Endothelial cell of umbilical vein (primary cell): ENCODE measurements at regions not wholly inside any gene's neighbourhood (a gene's known extent, or its start where the extent isn't known, plus 50 kb on each side); places are given as distances from the start of the nearest gene placed in this dataset.

ENCODE experiments used
- BruUV-seq: library from RNA; stranded (reverse); fragments of 400-500 nt; replicated peaks from 2 replicates; lab custom pipeline; 2021; lab: Mats Ljungman, UMichigan
- CTCF ChIA-PET: fragments of 300-600, 350-600 bp; sonication (Branson Sonifier 250); formaldehyde crosslinking; loops from one replicate; lab custom pipeline; 2021; ENCODE audit warnings: antibody characterized with exemption, inconsistent platforms; lab: Charles Lee
- POLR2A ChIA-PET: fragments of 300-600, 350-600 bp; sonication (Branson Sonifier 250); formaldehyde crosslinking; loops from one replicate; lab custom pipeline; 2021; ENCODE audit warnings: antibody characterized with exemption, inconsistent platforms; lab: Charles Lee
- DNase-seq: peaks from one replicate; pipeline ENCODE4 v3.0.0-alpha.2; 2011; ENCODE audit warnings: low read depth, low spot score
- FAIRE-seq: peaks from 2 replicates; lab custom pipeline; 2011; peaks lifted over from hg19 to GRCh38; lab: Jason Lieb, UNC
- H2AFZ ChIP-seq: 2 replicates; pipeline ENCODE4 v1.6.0; 2012; ENCODE audit warnings: low read depth, low read length, control low read depth, inconsistent platforms
- H3K27ac ChIP-seq: 2 replicates; pipeline ENCODE4 v1.5.1; 2011; ENCODE audit warnings: low read depth, mild to moderate bottlenecking, control low read depth, low read length, moderate library complexity; ENCODE audit not compliant: insufficient read depth
- H3K27me3 ChIP-seq, 2 experiments: 2 replicates each; pipeline versions ENCODE4 v1.6.0 to v1.6.1; 2011; ENCODE audit warnings: low read length in 2 of 2, mixed read lengths in 1 of 2; ENCODE audit not compliant: control insufficient read depth in 2 of 2, insufficient read depth in 2 of 2
- H3K36me3 ChIP-seq, 2 experiments: 2 replicates in 1 of 2; 3 replicates in 1 of 2; pipeline ENCODE4 v1.5.1; 2011; ENCODE audit warnings: low read length in 2 of 2, mild to moderate bottlenecking in 1 of 2, moderate library complexity in 1 of 2; ENCODE audit not compliant: control insufficient read depth in 2 of 2, insufficient read depth in 2 of 2; ENCODE audit errors: extremely low read depth in 1 of 2
- H3K4me1 ChIP-seq: 3 replicates; pipeline ENCODE4 v1.5.1; 2011; ENCODE audit warnings: mild to moderate bottlenecking, low read length; ENCODE audit not compliant: control insufficient read depth, insufficient read depth; ENCODE audit errors: extremely low read depth
- H3K4me2 ChIP-seq: 2 replicates; pipeline ENCODE4 v1.6.1; 2011; ENCODE audit warnings: low read length, control low read depth, mixed read lengths; ENCODE audit not compliant: insufficient read depth
- H3K4me3 ChIP-seq, 3 experiments: fragments of 200-600 bp in 1 of 3; sonication (generic), shearing (Covaris generic) in 1 of 3; replicated peaks in 1 of 3; 2 replicates each; pipeline ENCODE4 v1.5.1; 2011 to 2016; ENCODE audit warnings: control low read depth in 3 of 3, low read length in 3 of 3, mild to moderate bottlenecking in 2 of 3, inconsistent platforms in 1 of 3, low read depth in 1 of 3, moderate library complexity in 1 of 3; ENCODE audit not compliant: insufficient read depth in 1 of 3
- H3K79me2 ChIP-seq: 2 replicates; pipeline ENCODE4 v1.6.0; 2012; ENCODE audit warnings: low read length, inconsistent platforms; ENCODE audit not compliant: control insufficient read depth, insufficient read depth
- H3K9ac ChIP-seq: replicated peaks from 2 replicates; pipeline ENCODE3; 2011; ENCODE audit warnings: low read length, control low read depth; ENCODE audit not compliant: insufficient read depth; ENCODE audit errors: extremely low read depth
- H3K9me1 ChIP-seq: replicated peaks from 3 replicates; pipeline ENCODE4 v1.6.0; 2011; ENCODE audit warnings: mild to moderate bottlenecking, low read length; ENCODE audit not compliant: control insufficient read depth, insufficient read depth; ENCODE audit errors: extremely low read depth
- H3K9me3 ChIP-seq: replicated peaks from 2 replicates; pipeline ENCODE4 v1.5.1; 2012; ENCODE audit warnings: low read length, inconsistent platforms; ENCODE audit not compliant: control insufficient read depth, insufficient read depth
- H4K20me1 ChIP-seq: replicated peaks from 2 replicates; pipeline ENCODE3; 2011; ENCODE audit warnings: mild to moderate bottlenecking, low read length; ENCODE audit not compliant: control insufficient read depth, insufficient read depth; ENCODE audit errors: extremely low read depth
- EZH2 ChIP-seq: IDR thresholded peaks from 2 replicates; pipeline ENCODE4 v1.6.1; 2012; ENCODE audit warnings: borderline replicate concordance, low read depth, mild to moderate bottlenecking, moderate library complexity, low read length, inconsistent platforms; ENCODE audit not compliant: severe bottlenecking
- FOS ChIP-seq: IDR thresholded peaks from 2 replicates; pipeline ENCODE4 v1.6.1; 2011; ENCODE audit warnings: mild to moderate bottlenecking, low read length, moderate library complexity, borderline replicate concordance; ENCODE audit not compliant: insufficient read depth
- GATA2 ChIP-seq: IDR thresholded peaks from 2 replicates; pipeline ENCODE4 v1.7.0; 2011; ENCODE audit warnings: low read depth, mild to moderate bottlenecking, moderate library complexity, mixed read lengths, low read length; ENCODE audit not compliant: insufficient read length, insufficient read depth
- JUN ChIP-seq: IDR thresholded peaks from 2 replicates; pipeline ENCODE4 v1.6.1; 2011; ENCODE audit warnings: borderline replicate concordance, low read depth; ENCODE audit not compliant: insufficient read length, insufficient read depth
- MYC ChIP-seq: IDR thresholded peaks from one replicate; pipeline ENCODE4 v1.6.1; 2011; ENCODE audit warnings: mild to moderate bottlenecking, low read depth, low read length
- POLR2A ChIP-seq: IDR thresholded peaks from 2 replicates; pipeline ENCODE4 v1.6.1; 2012; ENCODE audit warnings: low read depth, mild to moderate bottlenecking, control low read depth, low read length
- POLR2AphosphoS5 ChIP-seq: IDR thresholded peaks from 2 replicates; pipeline ENCODE4 v1.6.1; 2012; ENCODE audit warnings: low read depth, mild to moderate bottlenecking, control low read depth, low read length, moderate library complexity; ENCODE audit not compliant: insufficient read depth
- dilution Hi-C: fragments of 300-500 bp; cut with MboI; formaldehyde crosslinking; loops from one replicate; pipeline ENCODE4 v1.15.0; 2019; ENCODE audit warnings: low sequenced_read_pairs; ENCODE audit not compliant: extremely low pct_ligation_motif_present
- intact Hi-C: fragments of 100-400 bp; cut with micrococcal nuclease; formaldehyde crosslinking; loops from one replicate; pipeline ENCODE4 v1.10.0; 2022
- TF ChIP-seq, protein P1 (sequence below): IDR thresholded peaks from 2 replicates; pipeline ENCODE4 v1.6.1; 2011; ENCODE audit not compliant: insufficient read depth, insufficient read length
- TF ChIP-seq, protein P2 (sequence below), 2 donors: IDR thresholded peaks; 1 replicate in 1 of 2; 2 replicates in 1 of 2; pipeline ENCODE4 v1.5.1; 2011; ENCODE audit warnings: low read length in 2 of 2, mild to moderate bottlenecking in 2 of 2, moderate library complexity in 2 of 2, control low read depth in 1 of 2, inconsistent platforms in 1 of 2, low read depth in 1 of 2; ENCODE audit not compliant: insufficient read depth in 1 of 2; ENCODE audit errors: extremely low read depth in 1 of 2

DNA sequence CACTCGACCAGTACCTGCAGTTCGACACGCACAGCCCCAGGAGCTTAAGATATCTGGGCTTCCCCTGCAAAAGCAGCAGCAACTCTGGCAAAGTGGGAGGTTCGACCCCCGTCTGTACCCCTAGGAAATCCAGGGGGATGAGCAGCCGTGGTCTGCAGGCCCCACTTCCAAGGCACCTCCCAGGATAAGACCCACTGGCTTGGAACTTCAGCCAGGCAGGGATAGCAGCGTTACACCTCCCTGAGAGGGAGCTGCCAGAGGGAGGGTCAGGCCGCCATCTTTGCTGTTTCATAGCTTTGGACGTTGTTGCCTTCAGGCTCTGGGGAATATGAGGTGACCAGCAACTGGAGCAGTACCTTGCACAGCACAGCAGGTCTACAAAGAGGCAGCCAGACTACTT, 351.1 kb downstream of the SOX11 start:
- POLR2A ChIA-PET = no interaction called here
- intact Hi-C loops = no loop called here
- dilution Hi-C loops = no loop called here

More for the DNA sequence above, 351.1 kb downstream of the SOX11 start:
- H2AFZ ChIP-seq = no peak overlapping the region
- no peaks in the 10 kb centered on the region for H3K4me1 ChIP-seq
- H3K27me3 ChIP-seq = no peaks in the 10 kb centered on the region
- BruUV-seq = no TSS peak
- no peak overlapping the region for H3K4me3 ChIP-seq
- DNase-seq (no peak), FAIRE-seq (no peak)
- CTCF ChIA-PET = no interaction called here
- peaks cover 6% of the 10 kb centered on the region for H3K9me3 ChIP-seq
- TF ChIP-seq POLR2A = no peak
- TF ChIP-seq, protein P1, sequence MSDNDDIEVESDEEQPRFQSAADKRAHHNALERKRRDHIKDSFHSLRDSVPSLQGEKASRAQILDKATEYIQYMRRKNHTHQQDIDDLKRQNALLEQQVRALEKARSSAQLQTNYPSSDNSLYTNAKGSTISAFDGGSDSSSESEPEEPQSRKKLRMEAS = no peak
- TF ChIP-seq EZH2 = no peak
- TF ChIP-seq MYC = no peak
- TF ChIP-seq, protein P2, sequence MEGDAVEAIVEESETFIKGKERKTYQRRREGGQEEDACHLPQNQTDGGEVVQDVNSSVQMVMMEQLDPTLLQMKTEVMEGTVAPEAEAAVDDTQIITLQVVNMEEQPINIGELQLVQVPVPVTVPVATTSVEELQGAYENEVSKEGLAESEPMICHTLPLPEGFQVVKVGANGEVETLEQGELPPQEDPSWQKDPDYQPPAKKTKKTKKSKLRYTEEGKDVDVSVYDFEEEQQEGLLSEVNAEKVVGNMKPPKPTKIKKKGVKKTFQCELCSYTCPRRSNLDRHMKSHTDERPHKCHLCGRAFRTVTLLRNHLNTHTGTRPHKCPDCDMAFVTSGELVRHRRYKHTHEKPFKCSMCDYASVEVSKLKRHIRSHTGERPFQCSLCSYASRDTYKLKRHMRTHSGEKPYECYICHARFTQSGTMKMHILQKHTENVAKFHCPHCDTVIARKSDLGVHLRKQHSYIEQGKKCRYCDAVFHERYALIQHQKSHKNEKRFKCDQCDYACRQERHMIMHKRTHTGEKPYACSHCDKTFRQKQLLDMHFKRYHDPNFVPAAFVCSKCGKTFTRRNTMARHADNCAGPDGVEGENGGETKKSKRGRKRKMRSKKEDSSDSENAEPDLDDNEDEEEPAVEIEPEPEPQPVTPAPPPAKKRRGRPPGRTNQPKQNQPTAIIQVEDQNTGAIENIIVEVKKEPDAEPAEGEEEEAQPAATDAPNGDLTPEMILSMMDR (IDR thresholded peaks at IDR 0.05; ENCODE audit: extremely low read depth in 1 of 2, insufficient read depth in 1 of 2, low read depth in 1 of 2, low read length in 2 of 2) = no peak
- TF ChIP-seq FOS = no peak
- no peak for TF ChIP-seq JUN
- TF ChIP-seq POLR2AphosphoS5 = no peak
- no peak for TF ChIP-seq GATA2
- no peak overlapping the region for H3K27ac ChIP-seq
- H4K20me1 ChIP-seq = no peaks in the 10 kb centered on the region
- no peak overlapping the region for H3K4me2 ChIP-seq
- no peaks in the 10 kb centered on the region for H3K36me3 ChIP-seq
- no peaks in the 10 kb centered on the region for H3K79me2 ChIP-seq
- H3K9ac ChIP-seq = no peak overlapping the region
- H3K9me1 ChIP-seq = no peaks in the 10 kb centered on the region
